ENCODE measurements at regions not wholly inside any gene's neighbourhood (a gene's known extent, or its start where the extent isn't known, plus 50 kb on each side); places are given as distances from the start of the nearest gene placed in this dataset.

- Histone ChIP-seq H3K9me3 (ENCODE audit: control insufficient read depth, insufficient read depth, low read length) (peaks cover 90% of the 10 kb centered on the region), H3K4me3 (ENCODE audit: low read depth, low read length) (no peak overlapping the region), H3K27ac (ENCODE audit: low read depth, low read length) (no peak overlapping the region), H3K27me3 (ENCODE audit: control insufficient read depth, insufficient read depth, low read length) (no peaks in the 10 kb centered on the region)
- TF ChIP-seq CTCF (IDR thresholded peaks at IDR 0.05; ENCODE audit: low read depth, low read length), result no peak
- POLR2A ChIA-PET, result no interaction called here
- CTCF ChIA-PET, result no interaction called here
- DNase-seq (ENCODE audit: low read depth, low spot score), result no peak
These were observed 126.5 kb downstream of the DLL1 start for GRCh38 chr6:170164271-170164900.

GRCh38 chr6:170163405-170164170 is 127.3 kb downstream of the DLL1 start:
- Histone ChIP-seq H3K27me3 (ENCODE audit: control insufficient read depth, insufficient read depth, low read length) (no peaks in the 10 kb centered on the region), H3K27ac (ENCODE audit: low read depth, low read length) (no peak overlapping the region), H3K9me3 (ENCODE audit: control insufficient read depth, insufficient read depth, low read length) (peaks cover 96% of the 10 kb centered on the region), H3K4me3 (ENCODE audit: low read depth, low read length) (no peak overlapping the region)
- POLR2A ChIA-PET, result no interaction called here
- no peak for TF ChIP-seq CTCF (IDR thresholded peaks at IDR 0.05; ENCODE audit: low read depth, low read length)
- no peak for DNase-seq (ENCODE audit: low read depth, low spot score)
- CTCF ChIA-PET, result no interaction called here

- TF ChIP-seq CTCF (IDR thresholded peaks at IDR 0.05; ENCODE audit: low read depth, low read length), result no peak
- ChIA-PET CTCF (no interaction called here), POLR2A (no interaction called here)
- DNase-seq (ENCODE audit: low read depth, low spot score), result no peak
- Histone ChIP-seq H3K27ac (ENCODE audit: low read depth, low read length) (no peak overlapping the region), H3K9me3 (ENCODE audit: control insufficient read depth, insufficient read depth, low read length) (peaks cover 96% of the 10 kb centered on the region), H3K27me3 (ENCODE audit: control insufficient read depth, insufficient read depth, low read length) (no peaks in the 10 kb centered on the region), H3K4me3 (ENCODE audit: low read depth, low read length) (no peak overlapping the region)
These were observed 128.0 kb downstream of the DLL1 start for GRCh38 chr6:170162775-170163404.

GRCh38 chr6:170162011-170162774 is 128.7 kb downstream of the DLL1 start:
- H3K27me3 ChIP-seq (ENCODE audit: control insufficient read depth, insufficient read depth, low read length), result no peaks in the 10 kb centered on the region
- POLR2A ChIA-PET, result no interaction called here
- H3K9me3 ChIP-seq (ENCODE audit: control insufficient read depth, insufficient read depth, low read length), result peaks cover 96% of the 10 kb centered on the region
- no peak overlapping the region for H3K27ac ChIP-seq (ENCODE audit: low read depth, low read length)
- CTCF ChIA-PET, result no interaction called here
- no peak overlapping the region for H3K4me3 ChIP-seq (ENCODE audit: low read depth, low read length)
- DNase-seq (ENCODE audit: low read depth, low spot score), result no peak
- TF ChIP-seq CTCF (IDR thresholded peaks at IDR 0.05; ENCODE audit: low read depth, low read length), result no peak
